ENCODE measurements at regions not wholly inside any gene's neighbourhood (a gene's known extent, or its start where the extent isn't known, plus 50 kb on each side); places are given as distances from the start of the nearest gene placed in this dataset.
"Not testable (repeated sequence)": the region's sequence is repeated elsewhere in the genome, so short reads cannot be mapped to it uniquely, and the experiment has no call there.

DNA sequence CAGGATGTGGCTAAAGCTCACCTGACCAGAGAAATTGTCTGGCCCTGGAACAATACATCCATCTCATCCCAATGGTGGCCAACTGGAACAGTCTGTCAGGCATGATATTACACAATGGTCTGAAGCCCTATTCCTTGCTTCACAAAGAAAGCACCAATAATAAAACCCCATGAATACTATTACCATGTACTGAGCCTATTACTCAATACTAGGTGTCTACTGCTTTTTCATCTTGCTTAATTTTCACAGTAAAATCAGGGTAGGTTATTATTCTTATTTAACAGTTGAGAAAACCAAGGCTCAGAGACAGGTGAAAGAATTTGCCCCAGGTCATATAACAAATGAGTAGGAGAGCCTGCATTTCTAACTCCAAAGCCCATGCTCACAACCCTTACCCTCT, 68.9 kb upstream of the CAPRIN1 start:
- no peak for DNase-seq
- Mint-ChIP-seq H3K27ac (no peak overlapping the region), H3K9me3 (no peaks in the 10 kb centered on the region), H3K36me3 (ENCODE audit: low read depth) (no peaks in the 10 kb centered on the region), H3K27me3 (peaks cover 21% of the 10 kb centered on the region), H3K4me1 (ENCODE audit: low read depth) (no peaks in the 10 kb centered on the region), H3K4me3 (no peak overlapping the region)

DNA sequence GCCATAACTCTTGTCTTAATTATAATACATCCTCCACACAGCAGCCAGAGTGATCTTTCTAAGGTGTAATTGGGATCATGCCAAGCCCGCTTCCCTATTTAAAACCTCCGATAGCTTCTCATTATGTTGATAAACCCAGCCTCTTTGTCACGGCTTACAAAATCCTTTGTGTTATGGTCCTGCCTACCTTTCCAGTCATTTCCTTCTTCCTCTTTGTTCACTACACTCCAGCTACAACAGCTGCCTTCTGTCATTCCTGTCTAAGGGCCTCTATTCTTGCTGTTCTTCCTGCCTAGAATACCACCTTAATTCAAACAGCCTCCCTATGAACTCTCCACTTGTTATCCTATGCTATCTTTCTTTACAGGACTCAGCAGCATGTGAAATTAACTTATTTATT, 70.6 kb upstream of the CAPRIN1 start:
- no peaks in the 10 kb centered on the region for H3K9me3 Mint-ChIP-seq
- peaks cover 15% of the 10 kb centered on the region for H3K27me3 Mint-ChIP-seq
- H3K4me3 Mint-ChIP-seq, result no peak overlapping the region
- no peaks in the 10 kb centered on the region for H3K36me3 Mint-ChIP-seq (ENCODE audit: low read depth)
- H3K27ac Mint-ChIP-seq, result no peak overlapping the region
- no peaks in the 10 kb centered on the region for H3K4me1 Mint-ChIP-seq (ENCODE audit: low read depth)
- DNase-seq, result no peak

DNA sequence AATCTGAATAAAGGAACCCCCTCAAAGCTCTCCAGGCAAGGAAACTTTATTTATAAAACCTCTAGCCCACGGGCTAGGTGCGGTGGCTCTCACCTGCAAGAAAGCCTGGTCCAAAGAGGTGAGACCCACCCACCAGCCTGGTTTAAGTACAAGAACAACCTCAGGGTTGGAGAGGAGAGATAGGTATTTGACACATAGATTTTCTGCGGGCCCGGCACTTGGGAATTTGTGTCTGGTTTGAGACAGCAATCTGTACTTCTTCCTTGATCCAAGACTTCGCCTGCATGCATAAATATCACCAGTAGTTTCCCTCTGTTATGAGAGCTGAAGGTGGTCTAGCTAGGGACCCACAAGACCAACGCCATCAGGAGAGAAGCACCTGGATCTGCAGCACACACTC, 73.2 kb upstream of the CAPRIN1 start:
- no peaks in the 10 kb centered on the region for H3K36me3 Mint-ChIP-seq (ENCODE audit: low read depth)

DNA sequence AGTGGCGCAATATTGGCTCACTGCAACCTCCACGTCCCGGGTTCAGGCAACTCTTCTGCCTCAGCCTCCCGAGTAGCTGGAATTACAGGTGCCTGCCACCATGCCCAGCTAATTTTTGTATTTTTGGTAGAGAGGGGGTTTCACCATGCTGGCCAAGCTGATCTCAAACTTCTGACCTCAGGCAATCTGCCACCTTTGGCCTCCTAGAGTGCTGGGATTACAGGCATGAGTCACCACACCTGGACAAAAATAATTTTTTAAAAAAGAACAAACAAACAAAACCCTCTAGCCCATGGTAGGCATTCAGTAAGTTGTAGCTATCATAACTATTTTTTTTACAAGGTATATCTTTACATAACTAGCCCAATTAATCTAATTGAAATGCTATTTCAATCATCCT, 73.9 kb upstream of the CAPRIN1 start:
- H3K27ac Mint-ChIP-seq, result no peak overlapping the region
- H3K4me1 Mint-ChIP-seq (ENCODE audit: low read depth), result no peaks in the 10 kb centered on the region
- DNase-seq, result no peak
- H3K4me3 Mint-ChIP-seq, result no peak overlapping the region
- no peaks in the 10 kb centered on the region for H3K36me3 Mint-ChIP-seq (ENCODE audit: low read depth)
- H3K27me3 Mint-ChIP-seq, result peaks cover 15% of the 10 kb centered on the region
- H3K9me3 Mint-ChIP-seq, result no peaks in the 10 kb centered on the region

More for the DNA sequence above, 73.2 kb upstream of the CAPRIN1 start:
- no peaks in the 10 kb centered on the region for H3K4me1 Mint-ChIP-seq (ENCODE audit: low read depth)
- H3K27me3 Mint-ChIP-seq, result peaks cover 15% of the 10 kb centered on the region
- no peak for DNase-seq
- H3K27ac Mint-ChIP-seq, result no peak overlapping the region
- no peak overlapping the region for H3K4me3 Mint-ChIP-seq
- H3K9me3 Mint-ChIP-seq, result no peaks in the 10 kb centered on the region

DNA sequence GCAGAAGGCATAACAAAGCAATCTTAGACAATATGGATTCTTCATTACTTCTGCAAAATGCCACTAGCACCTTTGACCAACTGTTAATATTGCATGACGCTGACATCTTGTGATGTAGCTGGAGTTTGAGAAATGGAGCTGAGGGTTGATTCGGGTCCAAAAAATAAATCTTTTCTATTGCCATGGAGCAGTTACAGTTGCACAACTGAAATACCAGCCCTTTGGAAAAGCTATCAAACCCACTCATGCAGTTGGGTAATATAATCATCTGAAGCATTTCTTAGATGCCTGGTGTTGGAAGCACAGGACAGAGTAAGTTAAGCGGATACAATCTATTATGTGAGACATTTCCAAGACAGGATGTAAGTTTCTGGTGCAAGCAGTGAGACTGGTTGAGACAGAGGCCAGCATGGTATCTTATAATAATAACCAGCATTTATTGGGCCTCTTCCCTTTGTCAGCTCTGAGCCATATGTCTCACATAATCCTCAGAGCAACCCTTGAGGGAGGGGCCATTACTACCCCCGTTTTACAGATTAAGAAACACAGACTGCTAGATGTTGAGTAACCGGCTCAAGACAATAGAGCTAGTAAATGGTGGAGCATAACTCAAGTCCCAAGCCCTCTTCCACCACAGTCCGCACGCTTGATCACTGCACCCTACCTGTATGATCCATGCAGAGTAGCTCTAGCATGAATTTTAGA, 74.9 kb upstream of the CAPRIN1 start:
- peaks cover 17% of the 10 kb centered on the region for H3K27me3 Mint-ChIP-seq
- H3K4me3 Mint-ChIP-seq, result no peak overlapping the region
- H3K36me3 Mint-ChIP-seq (ENCODE audit: low read depth), result no peaks in the 10 kb centered on the region
- H3K4me1 Mint-ChIP-seq (ENCODE audit: low read depth), result no peaks in the 10 kb centered on the region
- no peak overlapping the region for H3K27ac Mint-ChIP-seq
- H3K9me3 Mint-ChIP-seq, result no peaks in the 10 kb centered on the region
- no peak for DNase-seq

DNA sequence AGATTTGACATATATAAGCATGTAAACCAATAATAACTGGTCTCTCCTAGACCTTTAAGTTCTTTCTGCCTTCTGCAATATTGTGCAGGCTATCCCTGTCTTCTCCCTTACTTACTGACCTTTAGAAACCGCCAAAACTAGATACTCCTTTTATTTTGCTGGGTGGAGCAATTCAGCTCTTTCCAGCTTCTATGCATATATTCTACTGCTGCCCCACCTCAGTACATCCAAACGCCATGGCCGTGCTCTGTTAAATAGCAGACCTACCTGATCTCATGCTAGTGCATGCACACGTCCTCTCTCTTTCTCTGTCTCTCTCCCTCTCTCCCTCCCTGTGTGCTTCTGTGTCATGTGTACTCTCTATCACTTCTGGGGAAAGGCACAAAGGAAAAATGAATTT, 76.7 kb upstream of the CAPRIN1 start:
- Mint-ChIP-seq H3K36me3 (ENCODE audit: low read depth) (no peaks in the 10 kb centered on the region), H3K9me3 (no peaks in the 10 kb centered on the region), H3K4me1 (ENCODE audit: low read depth) (no peaks in the 10 kb centered on the region), H3K4me3 (no peak overlapping the region), H3K27me3 (peaks cover 15% of the 10 kb centered on the region), H3K27ac (no peak overlapping the region)
- no peak for DNase-seq

DNA sequence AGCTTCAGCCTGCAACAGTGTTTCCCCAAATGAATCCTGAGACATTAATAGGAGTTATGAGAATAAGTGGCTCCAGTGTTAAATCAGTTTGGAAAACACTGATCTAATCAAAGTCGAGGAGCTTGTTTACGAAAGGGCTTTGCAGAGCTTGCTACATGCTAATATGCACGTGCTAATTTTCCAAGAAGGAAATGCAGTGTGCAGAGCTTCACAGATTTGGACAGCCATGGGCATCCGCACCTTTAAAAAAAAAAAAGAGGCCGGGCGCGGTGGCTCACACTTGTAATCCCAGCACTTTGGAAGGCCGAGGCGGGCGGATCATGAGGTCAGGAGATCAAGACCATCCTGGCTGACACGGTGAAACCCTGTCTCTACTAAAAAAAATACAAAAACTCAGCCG, 79.7 kb upstream of the LMO2 start:
- H3K36me3 Mint-ChIP-seq (ENCODE audit: low read depth), result not testable (repeated sequence)

DNA sequence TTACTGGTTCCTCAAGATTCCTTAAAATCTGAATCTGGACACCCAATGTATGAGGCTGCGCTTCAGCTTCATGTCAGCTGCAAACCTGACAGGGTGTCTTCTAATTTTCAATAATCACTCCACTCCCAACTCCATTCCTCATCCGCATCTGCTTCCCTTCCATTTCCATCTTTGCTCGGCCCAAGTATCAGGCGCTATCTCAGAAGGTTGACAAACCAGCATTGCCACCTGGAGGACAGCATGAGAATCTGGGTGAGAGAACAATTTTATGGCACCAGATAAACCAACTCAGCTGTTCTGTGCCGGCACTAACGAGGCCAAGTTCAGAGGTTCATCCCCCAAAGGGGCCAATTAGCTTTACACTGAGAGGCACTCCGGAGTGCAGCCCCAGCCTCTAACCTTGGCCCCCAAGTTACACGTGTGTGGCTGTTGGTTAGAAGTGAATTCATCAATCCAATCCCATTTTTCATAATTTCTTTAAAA, 79.1 kb upstream of the LMO2 start:
- H3K27ac Mint-ChIP-seq, result no peak overlapping the region
- H3K4me1 Mint-ChIP-seq (ENCODE audit: low read depth), result no peaks in the 10 kb centered on the region
- H3K9me3 Mint-ChIP-seq, result no peaks in the 10 kb centered on the region
- no peak for DNase-seq
- H3K4me3 Mint-ChIP-seq, result no peak overlapping the region
- H3K36me3 Mint-ChIP-seq (ENCODE audit: low read depth), result no peaks in the 10 kb centered on the region
- peaks cover 20% of the 10 kb centered on the region for H3K27me3 Mint-ChIP-seq

More for the DNA sequence above, 79.7 kb upstream of the LMO2 start:
- H3K9me3 Mint-ChIP-seq; H3K27ac Mint-ChIP-seq; H3K4me1 Mint-ChIP-seq (ENCODE audit: low read depth); H3K4me3 Mint-ChIP-seq; DNase-seq: not testable (repeated sequence)
- peaks cover 20% of the 10 kb centered on the region for H3K27me3 Mint-ChIP-seq

DNA sequence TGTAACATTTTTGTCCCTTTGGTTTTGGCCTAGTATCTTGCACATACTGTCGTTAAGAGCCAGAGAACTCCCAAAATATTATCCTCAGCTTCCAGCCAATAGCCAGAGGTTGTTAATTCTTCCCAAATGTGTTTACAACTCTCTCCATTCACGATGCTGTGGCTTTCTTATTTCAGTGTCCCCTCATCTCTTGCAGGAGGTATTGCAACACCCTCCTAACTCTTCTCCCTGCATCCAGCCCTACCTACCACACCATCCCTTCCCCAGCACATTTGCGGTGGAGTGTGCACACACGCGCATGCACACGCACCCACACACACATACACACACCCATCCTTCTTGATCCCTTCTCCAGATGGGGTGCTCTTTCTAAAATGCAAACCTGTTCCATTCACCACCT, 75.6 kb upstream of the LMO2 start:
- peaks cover 29% of the 10 kb centered on the region for H3K27me3 Mint-ChIP-seq
- H3K4me3 Mint-ChIP-seq, result no peak overlapping the region
- no peak for DNase-seq
- H3K27ac Mint-ChIP-seq, result no peak overlapping the region
- no peaks in the 10 kb centered on the region for H3K9me3 Mint-ChIP-seq
- H3K36me3 Mint-ChIP-seq (ENCODE audit: low read depth), result no peaks in the 10 kb centered on the region
- no peaks in the 10 kb centered on the region for H3K4me1 Mint-ChIP-seq (ENCODE audit: low read depth)

DNA sequence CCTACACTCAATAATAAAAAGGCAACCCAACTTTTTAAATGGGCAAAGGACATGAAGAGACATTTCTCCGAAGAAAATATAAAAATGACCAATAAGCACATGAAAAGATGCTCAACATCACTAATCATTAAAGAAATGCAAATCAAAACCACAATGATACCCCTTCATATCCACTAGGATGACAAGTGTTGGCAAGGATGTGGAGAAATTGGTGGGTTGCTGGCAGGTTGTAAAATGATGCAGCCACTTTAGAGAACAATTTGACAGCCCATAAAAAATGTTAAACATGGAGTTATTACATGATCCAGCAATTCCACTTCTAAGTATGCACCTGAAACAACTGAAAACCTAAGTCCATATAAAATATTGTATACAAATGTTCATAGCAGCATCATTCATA, 73.2 kb upstream of the LMO2 start:
- no peak for DNase-seq
- no peaks in the 10 kb centered on the region for H3K9me3 Mint-ChIP-seq
- H3K27me3 Mint-ChIP-seq, result peaks cover 27% of the 10 kb centered on the region
- H3K4me1 Mint-ChIP-seq (ENCODE audit: low read depth), result no peaks in the 10 kb centered on the region
- H3K36me3 Mint-ChIP-seq (ENCODE audit: low read depth), result no peaks in the 10 kb centered on the region
- H3K4me3 Mint-ChIP-seq, result no peak overlapping the region
- no peak overlapping the region for H3K27ac Mint-ChIP-seq

DNA sequence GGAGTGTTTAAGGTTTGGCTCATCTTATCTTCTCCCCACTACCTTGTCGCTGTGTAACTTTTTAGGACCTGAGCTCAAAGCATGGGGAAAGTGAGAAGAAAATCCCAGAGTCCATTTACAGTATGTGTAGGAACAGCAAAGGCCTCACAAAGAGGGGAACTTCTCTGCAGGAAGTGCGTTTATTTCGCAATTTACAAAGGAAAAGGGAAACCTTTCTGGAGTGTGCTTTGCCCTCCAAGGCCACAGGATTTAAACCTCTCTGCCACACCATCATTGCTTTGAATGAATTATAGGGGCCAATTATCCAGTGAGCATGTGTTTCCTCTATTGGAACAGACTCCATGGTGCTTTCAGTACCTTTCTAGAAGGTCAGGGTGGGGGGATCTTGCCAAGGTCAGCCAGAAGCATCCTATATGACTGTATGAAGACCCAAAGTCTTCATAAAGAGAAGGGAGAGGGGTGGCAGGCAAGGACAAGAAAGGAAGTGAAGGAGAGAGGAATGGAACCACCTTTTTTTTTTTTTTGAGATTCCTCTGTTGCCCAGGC, 68.1 kb upstream of the LMO2 start:
- no peaks in the 10 kb centered on the region for H3K4me1 Mint-ChIP-seq (ENCODE audit: low read depth)
- no peak for DNase-seq
- H3K27me3 Mint-ChIP-seq, result peaks cover 33% of the 10 kb centered on the region
- H3K27ac Mint-ChIP-seq, result no peak overlapping the region
- H3K4me3 Mint-ChIP-seq, result no peak overlapping the region
- H3K9me3 Mint-ChIP-seq, result no peaks in the 10 kb centered on the region
- H3K36me3 Mint-ChIP-seq (ENCODE audit: low read depth), result no peaks in the 10 kb centered on the region

DNA sequence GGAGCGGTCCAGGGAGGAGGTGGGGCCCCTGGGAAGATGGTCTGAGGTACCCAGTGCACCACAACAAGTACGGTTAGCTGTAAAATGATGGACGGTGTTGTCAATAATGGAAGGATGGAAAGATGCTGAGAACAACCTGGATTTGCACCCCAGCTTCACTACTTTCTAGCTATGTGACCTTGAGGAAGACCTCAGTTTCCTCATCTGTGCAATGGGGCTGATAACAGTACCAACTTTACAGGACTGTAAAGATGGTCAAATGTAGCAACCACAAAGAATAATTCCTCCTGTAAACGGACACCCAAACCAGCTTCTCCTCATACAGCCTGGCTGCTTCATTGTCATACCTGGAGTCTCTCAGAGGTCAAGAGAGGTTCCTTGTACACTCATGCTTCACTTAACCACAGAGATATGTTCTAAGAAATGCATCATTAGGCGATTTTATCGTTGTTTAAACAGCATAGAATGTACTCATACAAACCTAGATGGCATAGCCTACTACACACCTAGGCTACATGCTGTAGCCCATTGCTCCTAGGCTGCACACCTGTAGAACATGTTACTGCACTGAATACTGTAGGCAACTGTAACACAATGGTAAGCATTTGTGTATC, 65.5 kb upstream of the LMO2 start:
- Mint-ChIP-seq H3K4me3 (no peak overlapping the region), H3K9me3 (no peaks in the 10 kb centered on the region), H3K27me3 (peaks cover 34% of the 10 kb centered on the region), H3K36me3 (ENCODE audit: low read depth) (no peaks in the 10 kb centered on the region), H3K4me1 (ENCODE audit: low read depth) (no peaks in the 10 kb centered on the region), H3K27ac (no peak overlapping the region)
- DNase-seq, result no peak

DNA sequence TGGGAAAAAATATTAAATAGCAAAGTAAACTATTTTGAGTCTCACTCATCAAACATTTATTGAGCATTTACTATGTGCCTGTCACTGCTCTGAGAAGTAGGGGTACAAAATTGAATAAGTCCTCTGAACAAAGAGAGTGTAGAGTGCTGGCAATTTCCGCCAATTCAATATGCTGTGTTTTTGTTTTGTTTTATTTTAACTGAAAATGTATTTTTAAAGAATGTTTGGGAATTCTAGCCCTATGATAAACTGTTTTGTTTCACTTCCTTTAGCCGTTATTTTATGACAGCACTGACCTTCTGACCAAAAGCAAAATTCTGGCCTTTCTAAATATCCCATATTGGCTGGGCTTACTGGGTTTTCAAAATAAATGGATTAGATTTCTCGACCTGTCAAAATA, 64.7 kb upstream of the LMO2 start:
- no peaks in the 10 kb centered on the region for H3K9me3 Mint-ChIP-seq

DNA sequence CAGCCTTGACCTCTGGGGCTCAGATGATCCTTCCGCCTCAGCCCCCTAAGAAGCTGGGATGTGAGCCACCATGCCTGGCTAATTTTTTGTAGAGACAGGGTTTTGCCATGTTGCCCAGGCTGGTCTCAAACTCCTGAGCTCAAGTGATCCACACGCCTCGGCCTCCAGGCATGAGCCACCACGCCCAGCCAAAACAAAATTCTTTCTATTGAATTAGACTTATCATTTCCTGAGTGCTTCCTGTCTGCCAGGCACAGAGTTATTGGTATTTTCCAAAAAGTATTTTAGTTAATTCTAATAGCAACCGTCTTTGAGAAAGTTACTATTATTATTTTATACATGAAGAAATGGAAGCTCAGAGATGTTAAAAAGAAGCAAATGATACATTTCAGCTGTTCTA, 61.4 kb upstream of the LMO2 start:
- H3K36me3 Mint-ChIP-seq (ENCODE audit: low read depth), result no peaks in the 10 kb centered on the region
- no peak for DNase-seq

More for the DNA sequence above, 64.7 kb upstream of the LMO2 start:
- Mint-ChIP-seq H3K4me3 (no peak overlapping the region), H3K27me3 (peaks cover 30% of the 10 kb centered on the region), H3K4me1 (ENCODE audit: low read depth) (no peaks in the 10 kb centered on the region), H3K27ac (no peak overlapping the region), H3K36me3 (ENCODE audit: low read depth) (no peaks in the 10 kb centered on the region)
- DNase-seq, result no peak

DNA sequence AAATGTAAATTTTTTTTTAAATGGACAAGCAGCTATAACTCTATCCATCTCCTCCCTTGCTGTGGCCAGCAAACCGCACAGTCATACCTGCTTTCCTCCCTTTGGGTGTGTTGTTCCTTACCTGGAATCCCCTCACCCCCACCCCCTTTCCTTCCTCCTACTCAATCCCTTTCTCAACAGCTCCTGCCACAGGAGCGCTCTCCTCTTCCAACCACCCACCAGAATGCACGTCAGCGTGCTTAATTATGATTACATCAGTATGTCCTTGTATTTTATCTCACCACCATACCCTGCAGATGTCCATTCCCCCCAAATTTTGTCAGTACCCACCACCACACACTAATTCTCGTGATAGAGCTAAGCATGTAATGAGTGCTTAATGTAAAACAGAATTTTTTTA, 60.9 kb upstream of the LMO2 start:
- peaks cover 35% of the 10 kb centered on the region for H3K27me3 Mint-ChIP-seq
- H3K36me3 Mint-ChIP-seq (ENCODE audit: low read depth), result no peaks in the 10 kb centered on the region
- H3K9me3 Mint-ChIP-seq, result no peaks in the 10 kb centered on the region
- no peaks in the 10 kb centered on the region for H3K4me1 Mint-ChIP-seq (ENCODE audit: low read depth)
- no peak overlapping the region for H3K4me3 Mint-ChIP-seq
- H3K27ac Mint-ChIP-seq, result no peak overlapping the region
- no peak for DNase-seq

More for the DNA sequence above, 61.4 kb upstream of the LMO2 start:
- Mint-ChIP-seq H3K4me1 (ENCODE audit: low read depth) (no peaks in the 10 kb centered on the region), H3K27me3 (peaks cover 35% of the 10 kb centered on the region), H3K9me3 (no peaks in the 10 kb centered on the region), H3K27ac (no peak overlapping the region), H3K4me3 (no peak overlapping the region)

Data from activated T-cell treated with anti-CD3 and anti-CD28 coated beads, Interleukin-2, amount 50 U/mL, for 24 hours (primary cell).